Spinal cord (tissue), 9 donors: ENCODE measurements at regions not wholly inside any gene's neighbourhood (a gene's known extent, or its start where the extent isn't known, plus 50 kb on each side); places are given as distances from the start of the nearest gene placed in this dataset.
"Not testable (repeated sequence)": the region's sequence is repeated elsewhere in the genome, so short reads cannot be mapped to it uniquely, and the experiment has no call there.

Experiments used
- DNase-seq, 6 donors: peaks; one replicate each; pipeline versions ENCODE4 v3.0.0 to v3.0.0-alpha.2; 2013 to 2015; ENCODE audit warnings: low spot score in 6 of 6, low read depth in 4 of 6
- H3K27ac ChIP-seq: one replicate; pipeline ENCODE4 v1.5.1; 2013; ENCODE audit warnings: low read depth, low read length, control low read depth
- H3K27me3 ChIP-seq: one replicate; pipeline ENCODE4 v1.6.1; 2013; ENCODE audit warnings: low read length; ENCODE audit not compliant: control insufficient read depth, insufficient read depth
- H3K36me3 ChIP-seq: one replicate; pipeline ENCODE4 v1.6.1; 2013; ENCODE audit warnings: low read length; ENCODE audit not compliant: control insufficient read depth, insufficient read depth
- H3K4me1 ChIP-seq: one replicate; pipeline ENCODE4 v1.6.1; 2013; ENCODE audit warnings: low read length; ENCODE audit not compliant: control insufficient read depth, insufficient read depth
- H3K4me3 ChIP-seq: one replicate; pipeline ENCODE4 v1.5.1; 2013; ENCODE audit warnings: low read depth, low read length, control low read depth
- H3K9me3 ChIP-seq: one replicate; pipeline ENCODE4 v1.6.1; 2013; ENCODE audit warnings: low read length; ENCODE audit not compliant: control insufficient read depth, insufficient read depth
- WGBS: methylation state at CpG from one replicate; pipeline ENCODE4 v1.1.5; 2013; ENCODE audit warnings: missing lambda C conversion rate; ENCODE audit not compliant: insufficient coverage; 5-methylcytosine and 5-hydroxymethylcytosine counted together
- donor health status: healthy.

GRCh38 chr5:172521338-172521932 is 67.1 kb upstream of the SH3PXD2B start:
- no peak overlapping the region for H3K4me3 ChIP-seq
- no peaks in the 10 kb centered on the region for H3K36me3 ChIP-seq
- DNase-seq: no peak
- peaks cover 6% of the 10 kb centered on the region for H3K9me3 ChIP-seq
- no peaks in the 10 kb centered on the region for H3K4me1 ChIP-seq
- H3K27ac ChIP-seq: no peak overlapping the region
- WGBS: no CpG with 5 or more reads among the region's 3 CpGs
- H3K27me3 ChIP-seq: no peaks in the 10 kb centered on the region

- DNase-seq: no peak
- no peaks in the 10 kb centered on the region for H3K36me3 ChIP-seq
- H3K27me3 ChIP-seq: no peaks in the 10 kb centered on the region
- no peaks in the 10 kb centered on the region for H3K4me1 ChIP-seq
- no peaks in the 10 kb centered on the region for H3K9me3 ChIP-seq
- H3K27ac ChIP-seq: no peak overlapping the region
- H3K4me3 ChIP-seq: no peak overlapping the region
Observed at GRCh38 chr5:172511952-172512351, 57.6 kb upstream of the SH3PXD2B start.

- DNase-seq: peak in 1 of 6 donors; percentile 20
Observed at GRCh38 chr5:172509405-172509781, 55.1 kb upstream of the SH3PXD2B start.

GRCh38 chr5:172508471-172509404 is 54.4 kb upstream of the SH3PXD2B start:
- Histone ChIP-seq H3K4me1 (peaks cover 11% of the 10 kb centered on the region), H3K36me3 (no peaks in the 10 kb centered on the region), H3K4me3 (no peak overlapping the region), H3K27me3 (no peaks in the 10 kb centered on the region), H3K9me3 (no peaks in the 10 kb centered on the region), H3K27ac (no peak overlapping the region)
- no peak for DNase-seq
- WGBS: 76% methylated on average over 12 of the region's 12 CpGs

More at GRCh38 chr5:172509405-172509781, 55.1 kb upstream of the SH3PXD2B start:
- Histone ChIP-seq H3K36me3 (no peaks in the 10 kb centered on the region), H3K27me3 (no peaks in the 10 kb centered on the region), H3K4me3 (no peak overlapping the region), H3K27ac (no peak overlapping the region), H3K4me1 (peaks cover 5% of the 10 kb centered on the region), H3K9me3 (no peaks in the 10 kb centered on the region)
- WGBS: 58% methylated on average over 3 of the region's 8 CpGs

GRCh38 chr5:172507485-172507884 is 53.2 kb upstream of the SH3PXD2B start:
- not testable (repeated sequence) for H3K27ac ChIP-seq, DNase-seq, H3K9me3 ChIP-seq, H3K27me3 ChIP-seq, H3K36me3 ChIP-seq, H3K4me3 ChIP-seq
- H3K4me1 ChIP-seq: peaks cover 12% of the 10 kb centered on the region
- 100% methylated on average over 3 of the region's 8 CpGs for WGBS

- Histone ChIP-seq H3K4me1 (peaks cover 12% of the 10 kb centered on the region), H3K27me3 (no peaks in the 10 kb centered on the region), H3K36me3 (no peaks in the 10 kb centered on the region), H3K27ac (no peak overlapping the region), H3K9me3 (no peaks in the 10 kb centered on the region), H3K4me3 (no peak overlapping the region)
- no peak for DNase-seq
- WGBS: no CpG with 5 or more reads among the region's 2 CpGs
Observed at GRCh38 chr5:172506921-172507320, 52.6 kb upstream of the SH3PXD2B start.

GRCh38 chr5:172506251-172506650 is 51.9 kb upstream of the SH3PXD2B start:
- Histone ChIP-seq H3K27me3 (no peaks in the 10 kb centered on the region), H3K4me1 (peaks cover 12% of the 10 kb centered on the region), H3K9me3 (no peaks in the 10 kb centered on the region), H3K27ac (no peak overlapping the region), H3K36me3 (no peaks in the 10 kb centered on the region), H3K4me3 (no peak overlapping the region)
- WGBS: 69% methylated on average over 7 of the region's 7 CpGs
- DNase-seq: peak in 1 of 6 donors; percentile 58

- WGBS: 50% methylated on average over 7 of the region's 7 CpGs
- Histone ChIP-seq H3K27ac (no peak overlapping the region), H3K4me3 (no peak overlapping the region), H3K9me3 (no peaks in the 10 kb centered on the region), H3K27me3 (no peaks in the 10 kb centered on the region), H3K4me1 (peaks cover 12% of the 10 kb centered on the region), H3K36me3 (no peaks in the 10 kb centered on the region)
- DNase-seq: peak in 1 of 6 donors; percentile 22
Observed at GRCh38 chr5:172505845-172506244, 51.5 kb upstream of the SH3PXD2B start.

GRCh38 chr5:172505403-172505759 is 51.1 kb upstream of the SH3PXD2B start:
- DNase-seq: no peak
- 62% methylated on average over 6 of the region's 8 CpGs for WGBS
- H3K4me1 ChIP-seq: peaks cover 12% of the 10 kb centered on the region
- no peaks in the 10 kb centered on the region for H3K27me3 ChIP-seq
- H3K36me3 ChIP-seq: no peaks in the 10 kb centered on the region
- H3K27ac ChIP-seq: no peak overlapping the region
- no peak overlapping the region for H3K4me3 ChIP-seq
- H3K9me3 ChIP-seq: no peaks in the 10 kb centered on the region
